A549 (cell line): ENCODE measurements at regions not wholly inside any gene's neighbourhood (a gene's known extent, or its start where the extent isn't known, plus 50 kb on each side); places are given as distances from the start of the nearest gene placed in this dataset.
A peak's percentile ranks its signal among the peaks of the same experiment; 100 is the strongest.

Experiments used
- ATAC-seq, 2 experiments: fragments of 200-7000 bp in 1 of 2; fragments of >200 bp in 1 of 2; cut with Nextera tagmentation in 1 of 2; cut with Tn5 transposase in 1 of 2; 3 replicates each; pipeline versions ENCODE4 v1.8.0 to v1.9.1; 2018 to 2020; ENCODE audit warnings: mild to moderate bottlenecking in 1 of 2, moderate library complexity in 1 of 2
- CTCF ChIA-PET: fragments of 300-600 bp; sonication (Branson Sonifier 250); formaldehyde crosslinking; extraction: SDS; loops from one replicate; lab custom pipeline; 2021; ENCODE audit warnings: antibody characterized with exemption, inconsistent platforms; lab: Yijun Ruan, JAX
- POLR2A ChIA-PET: fragments of 350-600 bp; formaldehyde crosslinking; extraction: SDS; loops from one replicate; lab custom pipeline; 2021; ENCODE audit warnings: antibody characterized with exemption, inconsistent platforms; lab: Yijun Ruan, JAX
- DNase-seq, 2 experiments: peaks; one replicate each; pipeline versions ENCODE4 v3.0.0 to v3.0.0-alpha.2; 2011 to 2016; ENCODE audit warnings: low read depth in 1 of 2, low spot score in 1 of 2
- FAIRE-seq: peaks from 2 replicates; lab custom pipeline; 2011; peaks lifted over from hg19 to GRCh38; lab: Jason Lieb, UNC
- H3K27ac ChIP-seq, 2 experiments: fragments of >200 bp; sonication (Bioruptor Twin); formaldehyde crosslinking; 3 replicates each; pipeline ENCODE4 v1.5.1; 2016 to 2017
- H3K4me1 ChIP-seq: fragments of >200 bp; sonication (Bioruptor Twin); formaldehyde crosslinking; 3 replicates; pipeline ENCODE4 v1.6.1; 2016
- H3K4me2 ChIP-seq: fragments of >200 bp; sonication (Bioruptor Twin); formaldehyde crosslinking; 3 replicates; pipeline ENCODE4 v1.6.1; 2016
- H3K4me3 ChIP-seq: fragments of >200 bp; sonication (Bioruptor Twin); formaldehyde crosslinking; 3 replicates; pipeline ENCODE4 v1.5.1; 2016
- H3K9me3 ChIP-seq: fragments of >200 bp; sonication (Bioruptor Twin); formaldehyde crosslinking; 3 replicates; pipeline ENCODE4 v1.6.1; 2016
- CTCF ChIP-seq: fragments of >200 bp; sonication (Bioruptor Twin); formaldehyde crosslinking; IDR thresholded peaks from 3 replicates; pipeline ENCODE4 v1.5.1; 2016
- EHF ChIP-seq: fragments of 250-450 bp; sonication (Bioruptor Pico); IDR thresholded peaks from 2 replicates; pipeline ENCODE4 v1.5.0; 2020; ENCODE audit warnings: mild to moderate bottlenecking
- EHMT2 ChIP-seq: fragments of 200-600 bp; sonication (generic); IDR thresholded peaks from 2 replicates; pipeline ENCODE4 v1.6.1; 2016; ENCODE audit warnings: antibody characterized with exemption, low read depth, mild to moderate bottlenecking, moderate library complexity
- ELK1 ChIP-seq: fragments of 150-350 bp; IDR thresholded peaks from 2 replicates; pipeline ENCODE4 v1.6.1; 2014; ENCODE audit warnings: low read depth, mild to moderate bottlenecking, low read length
- FOSL2 ChIP-seq, 2 experiments: fragments of 450-650 bp in 1 of 2; fragments of >200 bp in 1 of 2; sonication (Bioruptor Twin) in 1 of 2; formaldehyde crosslinking; IDR thresholded peaks; 2 replicates each; pipeline versions ENCODE4 v1.5.0 to v1.6.1; 2016 to 2020; ENCODE audit warnings: mild to moderate bottlenecking in 1 of 2, moderate library complexity in 1 of 2
- HMGXB4 ChIP-seq: fragments of 250-450 bp; sonication (Bioruptor Pico); IDR thresholded peaks from 2 replicates; pipeline ENCODE4 v1.5.0; 2021; ENCODE audit warnings: mild to moderate bottlenecking, moderate library complexity, borderline replicate concordance
- HOXA7 ChIP-seq: fragments of 250-450 bp; sonication (Bioruptor Pico); IDR thresholded peaks from 2 replicates; pipeline ENCODE4 v1.5.0; 2020; ENCODE audit warnings: mild to moderate bottlenecking, moderate library complexity
- HOXB13 ChIP-seq: fragments of 250-450 bp; sonication (Bioruptor Pico); IDR thresholded peaks from 2 replicates; pipeline ENCODE4 v1.5.0; 2020; ENCODE audit warnings: low read depth, mild to moderate bottlenecking, moderate library complexity
- KDM1A ChIP-seq: fragments of 200-600 bp; sonication (generic); IDR thresholded peaks from 2 replicates; pipeline ENCODE4 v1.6.1; 2016; ENCODE audit warnings: low read depth, mild to moderate bottlenecking
- KDM5A ChIP-seq: fragments of 200-600 bp; sonication (generic); IDR thresholded peaks from 2 replicates; pipeline ENCODE4 v1.6.1; 2016; ENCODE audit warnings: antibody characterized with exemption, mild to moderate bottlenecking
- MAFK ChIP-seq: fragments of 450-650 bp; IDR thresholded peaks from 2 replicates; pipeline ENCODE4 v1.6.1; 2014; ENCODE audit not compliant: partially characterized antibody
- MYC ChIP-seq: IDR thresholded peaks from 2 replicates; pipeline ENCODE4 v1.6.1; 2012; ENCODE audit warnings: mild to moderate bottlenecking, inconsistent platforms, low read length, improper control_type of control experiment, borderline replicate concordance
- NFE2L2 ChIP-seq: fragments of 150-350 bp; conservative IDR thresholded peaks from 2 replicates; pipeline ENCODE4 v1.6.1; 2014; ENCODE audit warnings: low read length
- NR3C1 ChIP-seq: fragments of >200 bp; sonication (Bioruptor Twin); formaldehyde crosslinking; IDR thresholded peaks from 3 replicates; pipeline ENCODE4 v1.6.1; 2017
- PBX3 ChIP-seq: IDR thresholded peaks from 2 replicates; pipeline ENCODE4 v1.6.1; 2012
- POLR2A ChIP-seq: IDR thresholded peaks from 2 replicates; pipeline ENCODE4 v1.6.1; 2012; ENCODE audit warnings: mild to moderate bottlenecking, low read length
- RAD21 ChIP-seq, 2 experiments: fragments of >200 bp in 1 of 2; sonication (Bioruptor Twin) in 1 of 2; formaldehyde crosslinking in 1 of 2; IDR thresholded peaks in 1 of 2; conservative IDR thresholded peaks in 1 of 2; 2 replicates in 1 of 2; 3 replicates in 1 of 2; pipeline ENCODE4 v1.6.1; 2012 to 2018; ENCODE audit warnings: inconsistent platforms in 1 of 2
- RFX5 ChIP-seq: fragments of 450-650 bp; IDR thresholded peaks from 2 replicates; pipeline ENCODE4 v1.7.1; 2014; ENCODE audit warnings: antibody characterized with exemption, mild to moderate bottlenecking, moderate library complexity
- SMC3 ChIP-seq: fragments of >200 bp; sonication (Bioruptor Twin); formaldehyde crosslinking; IDR thresholded peaks from 3 replicates; pipeline ENCODE4 v1.6.1; 2018; ENCODE audit warnings: inconsistent platforms
- ZFP36 ChIP-seq: fragments of 450-650 bp; IDR thresholded peaks from 2 replicates; pipeline ENCODE4 v1.6.1; 2014; ENCODE audit warnings: borderline replicate concordance; ENCODE audit not compliant: partially characterized antibody
- WGBS: methylation state at CpG from one replicate; pipeline ENCODE4 v1.1.6; 2017; ENCODE audit errors: missing lambda C conversion rate; 5-methylcytosine and 5-hydroxymethylcytosine counted together

GRCh38 chr2:215657844-215658243 is 222.0 kb upstream of the FN1 start:
- ATAC-seq (peak; percentile 30 to 66; a peak in 2 of 6 replicates), DNase-seq (peak in 1 of 2 experiments; percentile 40), FAIRE-seq (no peak)
- peaks cover 12% of the 10 kb centered on the region; the same call in 2 of the 3 replicates for H3K4me1 ChIP-seq
- POLR2A ChIA-PET: no interaction called here
- 40% methylated on average over 5 of the region's 5 CpGs for WGBS
- no peaks in the 10 kb centered on the region for H3K9me3 ChIP-seq
- TF ChIP-seq RFX5 (no peak), SMC3 (no peak), FOSL2 (IDR thresholded peaks at IDR 0.05) (no peak), FOSL2 (CRISPR knock-in tag; IDR thresholded peaks at IDR 0.05) (peak; percentile 57), RAD21 (conservative IDR thresholded peaks at IDR 0.05 in 1 of 2, IDR thresholded peaks at IDR 0.05 in 1 of 2) (0 out of 5 replicates have a peak, but pooled peaks of 1 of the 2 experiments have one; percentile 10)
- H3K4me2 ChIP-seq: peak overlapping the region; percentile 11; the same call in 1 of the 3 replicates
- H3K27ac ChIP-seq: 0 out of 6 replicates have a peak overlapping the region, but pooled peaks of 1 of the 2 experiments have one; percentile 16
- H3K4me3 ChIP-seq: no peak overlapping the region
- CTCF ChIA-PET: no interaction called here

GRCh38 chr2:215654148-215654819 is 218.4 kb upstream of the FN1 start:
- no peak for TF ChIP-seq POLR2A
- TF ChIP-seq EHMT2: no peak
- no peak for TF ChIP-seq NFE2L2
- no peak for TF ChIP-seq MYC
- TF ChIP-seq EHF (CRISPR knock-in tag): no peak
- TF ChIP-seq KDM1A: no peak
- no peak for ATAC-seq
- 65% methylated on average over 7 of the region's 7 CpGs for WGBS
- ChIA-PET CTCF (interaction anchor here (0.8 to 1.2 kb wide), 2 partner anchors 11 to 105 kb away, joined by 3 read pairs; no protein-coding TSS in a partner anchor), POLR2A (no interaction called here)
- H3K4me2 ChIP-seq: no peak overlapping the region
- no peak overlapping the region for H3K4me3 ChIP-seq
- H3K27ac ChIP-seq: no peak overlapping the region
- no peaks in the 10 kb centered on the region for H3K9me3 ChIP-seq
- no peak for FAIRE-seq
- peaks cover 12% of the 10 kb centered on the region; the same call in 2 of the 3 replicates for H3K4me1 ChIP-seq
- no peak for DNase-seq

- H3K4me1 ChIP-seq: peaks cover 10% of the 10 kb centered on the region; the same call in 2 of the 3 replicates
- POLR2A ChIA-PET: no interaction called here
- CTCF ChIA-PET: interaction anchor here (1.2 kb wide), 1 partner anchor 104 kb away, joined by 3 read pairs; no protein-coding TSS in a partner anchor
Observed at GRCh38 chr2:215653344-215654030, 217.6 kb upstream of the FN1 start.

GRCh38 chr2:215652388-215652787 is 216.5 kb upstream of the FN1 start:
- CTCF ChIA-PET: no interaction called here
- ATAC-seq: no peak
- TF ChIP-seq KDM1A: no peak
- TF ChIP-seq CTCF: no peak
- no peak for TF ChIP-seq SMC3
- no peak for TF ChIP-seq HMGXB4 (CRISPR knock-in tag)
- no peak for TF ChIP-seq NR3C1
- no peak for TF ChIP-seq ELK1
- TF ChIP-seq HOXB13 (CRISPR knock-in tag): no peak
- no peak for TF ChIP-seq MYC
- TF ChIP-seq MAFK: no peak
- no peak for TF ChIP-seq ZFP36
- TF ChIP-seq HOXA7: no peak
- no peaks in the 10 kb centered on the region for H3K9me3 ChIP-seq
- no peaks in the 10 kb centered on the region for H3K4me1 ChIP-seq
- no peak overlapping the region for H3K4me3 ChIP-seq
- no peak overlapping the region for H3K27ac ChIP-seq
- POLR2A ChIA-PET: no interaction called here
- 85% methylated on average over 2 of the region's 2 CpGs for WGBS
- no peak for DNase-seq
- FAIRE-seq: no peak
- H3K4me2 ChIP-seq: no peak overlapping the region

More at GRCh38 chr2:215653344-215654030, 217.6 kb upstream of the FN1 start:
- TF ChIP-seq KDM5A: no peak
- TF ChIP-seq RFX5: no peak
- TF ChIP-seq PBX3: no peak
- Histone ChIP-seq H3K9me3 (no peaks in the 10 kb centered on the region), H3K4me3 (no peak overlapping the region), H3K4me2 (no peak overlapping the region), H3K27ac (no peak overlapping the region)
- DNase-seq (no peak), FAIRE-seq (no peak), ATAC-seq (no peak)
- WGBS: 58% methylated on average over 4 of the region's 4 CpGs
